AG09309 (cell line): ENCODE measurements at regions not wholly inside any gene's neighbourhood (a gene's known extent, or its start where the extent isn't known, plus 50 kb on each side); places are given as distances from the start of the nearest gene placed in this dataset.
"Not testable (repeated sequence)": the region's sequence is repeated elsewhere in the genome, so short reads cannot be mapped to it uniquely, and the experiment has no call there.

Source experiments
- DNase-seq: peaks from one replicate; pipeline ENCODE4 v3.0.0-alpha.2; 2010; ENCODE audit warnings: low read depth
- H3K4me3 ChIP-seq: 2 replicates; pipeline ENCODE4 v1.5.1; 2011; ENCODE audit warnings: mild to moderate bottlenecking, low read depth, low read length, moderate library complexity; ENCODE audit not compliant: control insufficient read depth
- TF ChIP-seq, protein P1 (sequence below): IDR thresholded peaks from 2 replicates; pipeline ENCODE4 v1.5.1; 2011; ENCODE audit warnings: mild to moderate bottlenecking, low read depth, low read length, inconsistent platforms; ENCODE audit not compliant: insufficient read depth, control insufficient read depth; ENCODE audit errors: missing control alignments

GRCh38 chr3:34046154-34046553, 247.7 kb downstream of the PDCD6IP start:
- H3K4me3 ChIP-seq, result no peak overlapping the region
- DNase-seq, result no peak
- TF ChIP-seq, protein P1, sequence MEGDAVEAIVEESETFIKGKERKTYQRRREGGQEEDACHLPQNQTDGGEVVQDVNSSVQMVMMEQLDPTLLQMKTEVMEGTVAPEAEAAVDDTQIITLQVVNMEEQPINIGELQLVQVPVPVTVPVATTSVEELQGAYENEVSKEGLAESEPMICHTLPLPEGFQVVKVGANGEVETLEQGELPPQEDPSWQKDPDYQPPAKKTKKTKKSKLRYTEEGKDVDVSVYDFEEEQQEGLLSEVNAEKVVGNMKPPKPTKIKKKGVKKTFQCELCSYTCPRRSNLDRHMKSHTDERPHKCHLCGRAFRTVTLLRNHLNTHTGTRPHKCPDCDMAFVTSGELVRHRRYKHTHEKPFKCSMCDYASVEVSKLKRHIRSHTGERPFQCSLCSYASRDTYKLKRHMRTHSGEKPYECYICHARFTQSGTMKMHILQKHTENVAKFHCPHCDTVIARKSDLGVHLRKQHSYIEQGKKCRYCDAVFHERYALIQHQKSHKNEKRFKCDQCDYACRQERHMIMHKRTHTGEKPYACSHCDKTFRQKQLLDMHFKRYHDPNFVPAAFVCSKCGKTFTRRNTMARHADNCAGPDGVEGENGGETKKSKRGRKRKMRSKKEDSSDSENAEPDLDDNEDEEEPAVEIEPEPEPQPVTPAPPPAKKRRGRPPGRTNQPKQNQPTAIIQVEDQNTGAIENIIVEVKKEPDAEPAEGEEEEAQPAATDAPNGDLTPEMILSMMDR, result no peak

- TF ChIP-seq, protein P1, result no peak
- DNase-seq, result no peak
Measured at GRCh38 chr3:34053626-34054025, 255.2 kb downstream of the PDCD6IP start.

GRCh38 chr3:34056181-34056910, 257.9 kb downstream of the PDCD6IP start:
- no peak for DNase-seq
- TF ChIP-seq, protein P1, result no peak
- no peak overlapping the region for H3K4me3 ChIP-seq

More at GRCh38 chr3:34053626-34054025, 255.2 kb downstream of the PDCD6IP start:
- no peak overlapping the region for H3K4me3 ChIP-seq

GRCh38 chr3:34056951-34057390, 258.5 kb downstream of the PDCD6IP start:
- DNase-seq, result no peak
- no peak overlapping the region for H3K4me3 ChIP-seq
- TF ChIP-seq, protein P1, result no peak

DNA sequence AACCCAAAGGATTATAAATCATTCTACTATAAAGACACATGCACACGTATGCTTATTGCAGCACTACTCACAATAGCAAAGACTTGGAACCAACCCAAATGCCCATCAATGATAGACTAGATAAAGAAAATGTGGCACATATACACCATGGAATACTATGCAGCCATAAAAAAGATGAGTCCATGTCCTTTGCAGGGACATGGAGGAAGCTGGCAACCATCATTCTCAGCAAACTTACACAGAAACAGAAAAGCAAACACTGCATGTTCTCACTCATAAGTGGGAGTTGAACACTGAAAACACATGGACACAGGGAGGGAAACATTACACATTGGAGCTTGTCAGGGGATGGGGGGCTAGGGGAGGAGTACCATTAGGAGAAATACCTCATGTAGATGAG, 262.6 kb downstream of the PDCD6IP start:
- not testable (repeated sequence) for DNase-seq, H3K4me3 ChIP-seq

- no peak overlapping the region for H3K4me3 ChIP-seq
- TF ChIP-seq, protein P1, result no peak
- DNase-seq, result no peak
Measured at GRCh38 chr3:34065901-34066300, 267.5 kb downstream of the PDCD6IP start.

DNA sequence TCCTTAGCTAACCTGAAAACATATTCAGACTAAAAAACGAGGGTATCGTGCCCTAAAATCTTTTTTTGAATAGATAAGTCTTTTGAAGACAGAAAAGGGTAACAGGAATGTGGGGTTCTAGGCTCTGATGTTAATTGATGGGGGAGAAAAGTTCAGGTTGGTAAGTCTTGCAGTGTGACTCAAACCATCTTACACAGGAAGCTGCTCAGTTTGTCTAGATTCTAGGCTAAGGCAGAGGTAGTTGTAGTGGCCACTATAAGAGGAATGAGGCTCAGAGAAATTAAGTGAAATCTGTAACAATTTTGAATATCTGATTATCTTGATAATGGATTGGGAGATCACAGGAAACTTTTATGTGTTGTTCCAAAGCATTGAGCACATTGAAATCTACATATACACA, 267.9 kb downstream of the PDCD6IP start:
- TF ChIP-seq, protein P1, result no peak
- no peak overlapping the region for H3K4me3 ChIP-seq
- DNase-seq, result no peak
